SK-N-MC (cell line): ENCODE measurements at regions not wholly inside any gene's neighbourhood (a gene's known extent, or its start where the extent isn't known, plus 50 kb on each side); places are given as distances from the start of the nearest gene placed in this dataset.

Experiments
- EZH2 ChIP-seq: fragments of 200-600 bp; sonication (generic); IDR thresholded peaks from one replicate; pipeline ENCODE4 v1.6.1; 2017; ENCODE audit warnings: antibody characterized with exemption
- POLR2AphosphoS5 ChIP-seq: IDR thresholded peaks from 2 replicates; pipeline ENCODE4 v1.6.1; 2012; ENCODE audit warnings: mild to moderate bottlenecking, low read depth, low read length, borderline replicate concordance

GRCh38 chr17:77619851-77620250, 338.7 kb upstream of the TNRC6C start:
- TF ChIP-seq EZH2 (no peak), POLR2AphosphoS5 (no peak)
